H1 (cell line): ENCODE measurements at regions not wholly inside any gene's neighbourhood (a gene's known extent, or its start where the extent isn't known, plus 50 kb on each side); places are given as distances from the start of the nearest gene placed in this dataset.

Source experiments
- CTCF ChIA-PET: fragments of 300-600 bp; sonication (Branson Sonifier 250); formaldehyde crosslinking; loops from one replicate; lab custom pipeline; 2021; ENCODE audit not compliant: partially characterized antibody; lab: Charles Lee
- POLR2A ChIA-PET: fragments of 300-600 bp; sonication (Branson Sonifier 250); formaldehyde crosslinking; loops from one replicate; lab custom pipeline; 2021; ENCODE audit warnings: inconsistent platforms; ENCODE audit not compliant: partially characterized antibody; lab: Charles Lee
- DNase-seq, 2 experiments: peaks; one replicate each; pipeline versions ENCODE4 v3.0.0 to v3.0.0-alpha.2; 2010 to 2022; ENCODE audit warnings: low spot score in 2 of 2, low read depth in 1 of 2, mixed read lengths in 1 of 2
- FAIRE-seq: peaks from 2 replicates; lab custom pipeline; 2011; peaks lifted over from hg19 to GRCh38; lab: Jason Lieb, UNC
- H2AFZ ChIP-seq: 2 replicates; pipeline ENCODE4 v1.8.1; 2012; ENCODE audit warnings: low read length, inconsistent platforms
- H2AK5ac ChIP-seq: 2 replicates; pipeline ENCODE4 v1.6.1; 2013; ENCODE audit warnings: low read depth, low read length
- H2BK120ac ChIP-seq: replicated peaks from 2 replicates; pipeline ENCODE3; 2013; ENCODE audit warnings: low read depth, low read length, inconsistent platforms
- H2BK12ac ChIP-seq: 2 replicates; pipeline ENCODE4 v1.6.1; 2013; ENCODE audit warnings: low read depth, low read length
- H2BK15ac ChIP-seq: 2 replicates; pipeline ENCODE4 v1.6.1; 2013; ENCODE audit warnings: low read length
- H2BK20ac ChIP-seq: 2 replicates; pipeline ENCODE4 v1.6.1; 2013; ENCODE audit warnings: low read length
- H2BK5ac ChIP-seq: 2 replicates; pipeline ENCODE4 v1.6.1; 2013; ENCODE audit warnings: low read depth, low read length
- H3K14ac ChIP-seq: 2 replicates; pipeline ENCODE4 v1.6.1; 2013; ENCODE audit warnings: inconsistent platforms; ENCODE audit not compliant: insufficient read length
- H3K18ac ChIP-seq: 2 replicates; pipeline ENCODE4 v1.6.1; 2013; ENCODE audit warnings: low read length; ENCODE audit errors: extremely low read depth
- H3K23ac ChIP-seq: 2 replicates; pipeline ENCODE4 v1.6.1; 2013; ENCODE audit warnings: inconsistent platforms; ENCODE audit not compliant: insufficient read length
- H3K23me2 ChIP-seq: 2 replicates; pipeline ENCODE4 v1.6.1; 2013; ENCODE audit warnings: low read depth, low read length
- H3K27ac ChIP-seq: 2 replicates; pipeline ENCODE4 v1.6.1; 2011; ENCODE audit warnings: low read depth, low read length, inconsistent platforms
- H3K27me3 ChIP-seq, 4 experiments: replicated peaks in 1 of 4; 1 replicate in 1 of 4; 2 replicates in 3 of 4; pipeline versions ENCODE4 v1.6.1 to v1.8.1; 2011 to 2013; ENCODE audit warnings: low read length in 3 of 4, mild to moderate bottlenecking in 3 of 4, inconsistent platforms in 2 of 4, mixed read lengths in 2 of 4, moderate library complexity in 1 of 4; ENCODE audit not compliant: control insufficient read depth in 3 of 4, insufficient read depth in 3 of 4; ENCODE audit errors: extremely low read depth in 1 of 4
- H3K36me3 ChIP-seq, 4 experiments: 2 replicates each; pipeline versions ENCODE4 v1.6.1 to v1.8.1; 2011 to 2013; ENCODE audit warnings: mild to moderate bottlenecking in 4 of 4, low read length in 3 of 4, moderate library complexity in 2 of 4, control low read depth in 1 of 4, inconsistent platforms in 1 of 4; ENCODE audit not compliant: insufficient read depth in 4 of 4, control insufficient read depth in 2 of 4
- H3K4ac ChIP-seq: replicated peaks from 2 replicates; pipeline ENCODE3; 2013; ENCODE audit warnings: low read length, low read depth, mixed read lengths, inconsistent platforms; ENCODE audit not compliant: insufficient read length
- H3K4me1 ChIP-seq, 4 experiments: replicated peaks in 1 of 4; 1 replicate in 1 of 4; 2 replicates in 3 of 4; pipeline versions ENCODE4 v1.6.1 to v1.8.1; 2011 to 2013; ENCODE audit warnings: low read length in 3 of 4, inconsistent platforms in 2 of 4, mixed read lengths in 1 of 4; ENCODE audit not compliant: insufficient read depth in 4 of 4, control insufficient read depth in 3 of 4
- H3K4me2 ChIP-seq, 2 experiments: 2 replicates each; pipeline versions ENCODE4 v1.6.1 to v1.8.1; 2011 to 2013; ENCODE audit warnings: low read depth in 2 of 2, low read length in 2 of 2, control low read depth in 1 of 2, inconsistent platforms in 1 of 2, mild to moderate bottlenecking in 1 of 2; ENCODE audit not compliant: insufficient read depth in 1 of 2
- H3K4me3 ChIP-seq, 4 experiments: fragments of 200-600, 300-600 bp in 1 of 4; sonication (generic), shearing (Covaris generic), sonication (Bioruptor Twin) in 1 of 4; 2 replicates each; pipeline versions ENCODE4 v1.5.1 to v1.8.1; 2011 to 2016; ENCODE audit warnings: low read length in 4 of 4, low read depth in 3 of 4, control low read depth in 2 of 4, inconsistent platforms in 2 of 4, mild to moderate bottlenecking in 2 of 4, mixed read lengths in 1 of 4, moderate library complexity in 1 of 4; ENCODE audit not compliant: insufficient read depth in 2 of 4; ENCODE audit errors: extremely low read depth in 1 of 4
- H3K56ac ChIP-seq: replicated peaks from 2 replicates; pipeline ENCODE3; 2013; ENCODE audit warnings: low read depth, mild to moderate bottlenecking, mixed read lengths, low read length, inconsistent platforms; ENCODE audit not compliant: insufficient read length
- H3K79me1 ChIP-seq: 2 replicates; pipeline ENCODE4 v1.6.1; 2013; ENCODE audit warnings: low read depth, low read length, control low read depth
- H3K79me2 ChIP-seq, 2 experiments: 2 replicates each; pipeline versions ENCODE4 v1.6.1 to v1.8.1; 2012 to 2013; ENCODE audit warnings: low read length in 2 of 2, mild to moderate bottlenecking in 2 of 2, inconsistent platforms in 1 of 2; ENCODE audit not compliant: insufficient read depth in 2 of 2, control insufficient read depth in 1 of 2
- H3K9ac ChIP-seq, 4 experiments: replicated peaks in 1 of 4; 1 replicate in 1 of 4; 2 replicates in 3 of 4; pipeline versions ENCODE4 v1.6.1 to v1.8.1; 2011 to 2013; ENCODE audit warnings: low read depth in 3 of 4, low read length in 3 of 4, control low read depth in 2 of 4, mild to moderate bottlenecking in 2 of 4, moderate library complexity in 2 of 4, inconsistent platforms in 1 of 4; ENCODE audit errors: extremely low read depth in 1 of 4
- H3K9me3 ChIP-seq, 2 experiments: 2 replicates each; pipeline versions ENCODE4 v1.6.1 to v1.8.1; 2012 to 2013; ENCODE audit warnings: mild to moderate bottlenecking in 2 of 2, moderate library complexity in 2 of 2, control low read depth in 1 of 2, inconsistent platforms in 1 of 2, low read depth in 1 of 2, low read length in 1 of 2, mixed read lengths in 1 of 2; ENCODE audit not compliant: insufficient read depth in 2 of 2
- H4K20me1 ChIP-seq, 2 experiments: replicated peaks in 1 of 2; 2 replicates each; pipeline versions ENCODE3 to v1.8.1; 2011 to 2013; ENCODE audit warnings: inconsistent platforms in 2 of 2, low read length in 2 of 2, mild to moderate bottlenecking in 1 of 2; ENCODE audit not compliant: insufficient read depth in 2 of 2, control insufficient read depth in 1 of 2
- H4K5ac ChIP-seq: 2 replicates; pipeline ENCODE4 v1.6.1; 2013; ENCODE audit warnings: low read length, low read depth, mixed read lengths, inconsistent platforms; ENCODE audit not compliant: insufficient read length
- H4K8ac ChIP-seq: 2 replicates; pipeline ENCODE4 v1.8.0; 2013; ENCODE audit warnings: mild to moderate bottlenecking, moderate library complexity, low read length, inconsistent platforms; ENCODE audit not compliant: insufficient read depth; ENCODE audit errors: extremely low read depth
- H4K91ac ChIP-seq: replicated peaks from 2 replicates; pipeline ENCODE3; 2013; ENCODE audit warnings: low read length, mixed read lengths, inconsistent platforms; ENCODE audit not compliant: insufficient read length
- CTCF ChIP-seq, 3 experiments: IDR thresholded peaks; 1 replicate in 2 of 3; 2 replicates in 1 of 3; pipeline versions ENCODE4 v1.5.1 to v1.6.1; 2011; ENCODE audit warnings: low read length in 3 of 3, mild to moderate bottlenecking in 3 of 3, inconsistent platforms in 2 of 3, low read depth in 1 of 3, moderate library complexity in 1 of 3; ENCODE audit not compliant: insufficient read depth in 1 of 3; ENCODE audit errors: control extremely low read depth in 1 of 3
- MAX ChIP-seq: IDR thresholded peaks from 2 replicates; pipeline ENCODE4 v1.6.1; 2012; ENCODE audit warnings: inconsistent platforms
- NRF1 ChIP-seq: IDR thresholded peaks from 2 replicates; pipeline ENCODE4 v1.6.1; 2011; ENCODE audit warnings: mild to moderate bottlenecking, low read depth, low read length, improper control_type of control experiment
- RNF2 ChIP-seq: fragments of 200-900, 300-1000 bp; sonication (generic); IDR thresholded peaks from 2 replicates; pipeline ENCODE4 v1.7.1; 2016; ENCODE audit warnings: borderline replicate concordance, low read depth, mild to moderate bottlenecking, antibody characterized with exemption, low read length; ENCODE audit not compliant: poor library complexity, severe bottlenecking; ENCODE audit errors: missing control alignments
- USF2 ChIP-seq: IDR thresholded peaks from 2 replicates; pipeline ENCODE4 v1.6.1; 2011; ENCODE audit warnings: low read length, improper control_type of control experiment
- WGBS, 2 experiments: shearing (Covaris generic) in 1 of 2; methylation state at CpG; one replicate each; pipeline versions ENCODE4 v1.1.6 to v1.1.7; 2013 to 2015; ENCODE audit warnings: low lambda C conversion rate in 2 of 2, mixed read lengths in 2 of 2, inconsistent platforms in 1 of 2, low coverage in 1 of 2, missing lambda C conversion rate in 1 of 2; ENCODE audit not compliant: insufficient replicate concordance in 2 of 2, insufficient coverage in 1 of 2, insufficient read length in 1 of 2; ENCODE audit errors: extremely low coverage in 1 of 2, missing lambda C conversion rate in 1 of 2; 5-methylcytosine and 5-hydroxymethylcytosine counted together

- H2AFZ ChIP-seq = no peak overlapping the region
- 82% methylated on average over 8 of the region's 8 CpGs; no CpG with 5 or more reads in 1 of the 2 experiments for WGBS, 2 experiments
- H3K36me3 ChIP-seq = no peaks in the 10 kb centered on the region
- FAIRE-seq (no peak), DNase-seq (no peak)
- H3K4me1 ChIP-seq = no peaks in the 10 kb centered on the region
- H3K27ac ChIP-seq = no peak overlapping the region
- H3K79me1 ChIP-seq = no peaks in the 10 kb centered on the region
- no peak overlapping the region for H2BK120ac ChIP-seq
- H4K8ac ChIP-seq = no peak overlapping the region
- H3K4me3 ChIP-seq = no peak overlapping the region
- H3K56ac ChIP-seq = no peak overlapping the region
- no peak overlapping the region for H3K4ac ChIP-seq
- H3K14ac ChIP-seq = no peak overlapping the region
- no peak overlapping the region for H3K18ac ChIP-seq
- TF ChIP-seq CTCF (IDR thresholded peaks at IDR 0.05; ENCODE audit: control extremely low read depth in 1 of 3, insufficient read depth in 1 of 3, low read depth in 1 of 3, low read length in 3 of 3) (peak in 1 of 3 experiments; percentile 2; a peak in 1 of 4 replicates), NRF1 (no peak), RNF2 (no peak), USF2 (no peak), MAX (no peak)
- H3K9ac ChIP-seq = no peak overlapping the region
- no peak overlapping the region for H4K91ac ChIP-seq
- no peaks in the 10 kb centered on the region for H3K9me3 ChIP-seq
- H2BK5ac ChIP-seq = no peak overlapping the region
- H2AK5ac ChIP-seq = no peak overlapping the region
- H3K79me2 ChIP-seq = no peaks in the 10 kb centered on the region
- H3K23ac ChIP-seq = no peak overlapping the region
- H2BK20ac ChIP-seq = no peak overlapping the region
- H4K5ac ChIP-seq = no peak overlapping the region
- no peak overlapping the region for H3K4me2 ChIP-seq
- CTCF ChIA-PET = interaction anchor here (1.0 to 3.5 kb wide), 2 partner anchors 13 to 14 kb away, joined by 3 to 28 read pairs; no protein-coding TSS in a partner anchor
- no peak overlapping the region for H2BK12ac ChIP-seq
- 0 out of 7 replicates have a peak, but pooled peaks cover 0 to 2% (median 0%) of the 10 kb centered on the region in 4 experiments for H3K27me3 ChIP-seq
- no peaks in the 10 kb centered on the region for H3K23me2 ChIP-seq
- H2BK15ac ChIP-seq = no peak overlapping the region
- no peaks in the 10 kb centered on the region for H4K20me1 ChIP-seq
- POLR2A ChIA-PET = no interaction called here
Observed at GRCh38 chr2:23299476-23300195, 85.3 kb upstream of the KLHL29 start.
